ENCODE measurements at regions not wholly inside any gene's neighbourhood (a gene's known extent, or its start where the extent isn't known, plus 50 kb on each side); places are given as distances from the start of the nearest gene placed in this dataset.

DNA sequence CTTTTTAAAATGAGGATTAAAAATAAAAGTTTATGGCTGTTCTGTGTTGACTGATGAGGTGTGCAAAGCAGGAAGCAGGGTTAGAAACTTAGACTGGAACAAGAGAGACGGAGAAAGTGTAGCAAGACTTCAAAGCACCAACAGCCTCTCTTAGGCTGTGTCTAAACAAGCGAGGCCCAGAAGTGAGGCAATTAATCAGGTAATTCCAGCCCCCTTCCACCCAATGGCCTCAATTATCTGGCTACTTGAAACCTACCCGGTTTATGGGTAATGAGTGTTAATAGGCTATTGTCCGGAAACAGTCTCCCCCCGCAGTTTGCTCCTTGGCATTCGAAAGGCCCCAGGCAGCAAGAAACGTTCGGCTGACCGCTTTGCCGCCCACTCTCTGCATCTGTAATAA lies 171.7 kb upstream of the MYCN start:
- Histone ChIP-seq H3K36me3 (ENCODE audit: control insufficient read depth, insufficient read depth, low read length) (no peaks in the 10 kb centered on the region), H3K9me3 (ENCODE audit: control insufficient read depth, low read length) (no peaks in the 10 kb centered on the region), H3K4me1 (ENCODE audit: control insufficient read depth, insufficient read depth, low read length, poor library complexity, severe bottlenecking) (peaks cover 11% of the 10 kb centered on the region), H3K4me3 (ENCODE audit: extremely low read depth, insufficient read depth, low read length, poor library complexity, severe bottlenecking) (no peak overlapping the region), H3K27ac (ENCODE audit: low read depth, low read length, severe bottlenecking) (no peak overlapping the region)
- WGBS, 2 experiments (ENCODE audit: insufficient coverage in 2 of 2): 50 to 62% methylated on average over 3 to 8 of the region's 10 CpGs

DNA sequence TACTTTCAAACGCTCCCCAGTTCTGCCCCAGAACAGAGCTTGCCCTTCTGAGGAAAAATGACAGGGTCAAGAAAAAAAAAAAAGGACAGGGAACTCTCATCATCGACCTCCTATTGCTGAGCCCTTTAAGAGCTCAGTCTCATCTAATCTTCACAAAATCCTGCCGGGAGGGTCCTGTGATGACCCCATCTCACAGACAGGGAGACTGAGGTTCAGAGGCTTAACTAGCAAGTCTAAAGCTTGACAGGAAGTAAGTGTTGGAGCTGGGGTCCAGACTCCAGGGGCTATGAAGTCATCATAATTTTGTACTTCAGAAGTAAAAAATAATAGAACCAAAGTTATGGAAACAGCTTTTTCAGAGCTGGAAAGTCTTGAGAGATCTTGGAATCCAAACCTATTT lies 171.1 kb upstream of the MYCN start:
- Histone ChIP-seq H3K36me3 (ENCODE audit: control insufficient read depth, insufficient read depth, low read length) (no peaks in the 10 kb centered on the region), H3K4me1 (ENCODE audit: control insufficient read depth, insufficient read depth, low read length, poor library complexity, severe bottlenecking) (peaks cover 11% of the 10 kb centered on the region), H3K9me3 (ENCODE audit: control insufficient read depth, low read length) (no peaks in the 10 kb centered on the region), H3K27ac (ENCODE audit: low read depth, low read length, severe bottlenecking) (no peak overlapping the region), H3K4me3 (ENCODE audit: extremely low read depth, insufficient read depth, low read length, poor library complexity, severe bottlenecking) (no peak overlapping the region)
- 100% methylated on average over 1 of the region's 3 CpGs; no CpG with 5 or more reads in 1 of the 2 experiments for WGBS, 2 experiments (ENCODE audit: insufficient coverage in 2 of 2)

DNA sequence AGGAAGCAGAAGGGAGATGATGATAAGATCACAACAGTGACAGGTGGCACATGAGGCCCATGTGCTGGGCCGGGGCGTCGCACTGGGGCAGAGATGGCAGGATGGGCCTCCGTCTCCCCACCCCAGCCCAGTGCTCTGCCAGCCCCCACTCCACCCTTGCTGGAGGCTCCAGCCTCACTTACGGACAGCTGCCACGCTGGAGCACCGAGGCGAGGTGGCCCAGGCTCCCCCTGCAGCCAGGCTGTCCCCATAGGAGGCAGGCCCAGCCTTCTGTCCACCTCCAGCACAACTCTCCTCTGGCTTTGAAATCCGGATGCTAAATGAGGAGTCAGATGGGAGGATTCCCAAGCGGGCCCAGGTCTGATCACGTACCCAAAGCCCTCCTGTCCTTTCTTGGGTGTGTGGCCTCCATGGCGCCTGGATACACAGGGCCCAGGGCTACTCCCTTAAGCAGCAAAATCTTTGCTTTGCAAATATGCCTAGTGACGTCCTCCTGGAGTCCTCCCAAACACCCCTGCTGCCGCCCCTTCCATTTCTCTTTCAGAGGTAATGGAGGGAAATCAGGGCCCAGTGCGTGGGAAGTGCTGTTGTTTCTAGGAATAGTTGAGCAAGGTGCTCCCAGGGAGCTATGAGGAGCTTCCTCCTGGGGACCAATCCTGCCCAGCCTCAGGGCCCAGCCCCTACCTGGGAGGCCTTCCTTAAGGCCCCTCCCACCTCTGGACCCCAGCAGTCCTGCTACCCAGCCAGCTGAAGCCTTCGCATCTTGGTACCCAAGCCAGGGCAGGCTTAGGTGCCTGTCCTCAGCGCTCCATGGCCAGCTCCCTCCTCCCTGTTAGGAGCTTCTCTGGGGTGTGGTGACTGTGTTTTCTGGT lies 170.4 kb upstream of the MYCN start:
- Histone ChIP-seq H3K9me3 (ENCODE audit: control insufficient read depth, low read length) (no peaks in the 10 kb centered on the region), H3K4me3 (ENCODE audit: extremely low read depth, insufficient read depth, low read length, poor library complexity, severe bottlenecking) (no peak overlapping the region)

DNA sequence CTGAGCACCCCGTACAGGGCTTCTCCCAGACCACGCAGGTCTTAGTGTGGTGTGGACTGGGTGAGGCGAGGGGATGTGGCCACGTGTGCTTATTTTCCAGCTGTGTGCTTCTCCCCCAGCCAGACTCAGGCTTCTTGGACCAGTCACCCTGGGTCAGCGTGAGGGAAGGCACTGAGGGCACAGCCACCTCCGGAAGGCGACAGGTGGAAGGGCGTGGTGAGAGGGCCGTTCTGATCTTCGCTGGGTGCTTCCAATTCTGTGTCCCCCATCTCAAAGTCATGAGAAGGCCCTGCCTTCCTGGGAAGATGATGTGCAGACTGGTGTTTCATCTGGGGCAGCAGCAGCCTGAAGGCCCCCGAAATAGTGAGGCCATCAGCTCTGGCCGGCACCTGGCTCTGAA lies 169.7 kb upstream of the MYCN start:
- WGBS, 2 experiments (ENCODE audit: insufficient coverage in 2 of 2): 85 to 91% methylated on average over 9 to 10 of the region's 12 CpGs
- Histone ChIP-seq H3K36me3 (ENCODE audit: control insufficient read depth, insufficient read depth, low read length) (no peaks in the 10 kb centered on the region), H3K4me1 (ENCODE audit: control insufficient read depth, insufficient read depth, low read length, poor library complexity, severe bottlenecking) (peaks cover 11% of the 10 kb centered on the region), H3K4me3 (ENCODE audit: extremely low read depth, insufficient read depth, low read length, poor library complexity, severe bottlenecking) (no peak overlapping the region), H3K27ac (ENCODE audit: low read depth, low read length, severe bottlenecking) (no peak overlapping the region), H3K9me3 (ENCODE audit: control insufficient read depth, low read length) (no peaks in the 10 kb centered on the region)

More for the DNA sequence above, 170.4 kb upstream of the MYCN start:
- no peaks in the 10 kb centered on the region for H3K36me3 ChIP-seq (ENCODE audit: control insufficient read depth, insufficient read depth, low read length)
- 90 to 93% methylated on average over 13 of the region's 17 CpGs for WGBS, 2 experiments (ENCODE audit: insufficient coverage in 2 of 2)
- H3K27ac ChIP-seq (ENCODE audit: low read depth, low read length, severe bottlenecking): no peak overlapping the region
- peaks cover 11% of the 10 kb centered on the region for H3K4me1 ChIP-seq (ENCODE audit: control insufficient read depth, insufficient read depth, low read length, poor library complexity, severe bottlenecking)

DNA sequence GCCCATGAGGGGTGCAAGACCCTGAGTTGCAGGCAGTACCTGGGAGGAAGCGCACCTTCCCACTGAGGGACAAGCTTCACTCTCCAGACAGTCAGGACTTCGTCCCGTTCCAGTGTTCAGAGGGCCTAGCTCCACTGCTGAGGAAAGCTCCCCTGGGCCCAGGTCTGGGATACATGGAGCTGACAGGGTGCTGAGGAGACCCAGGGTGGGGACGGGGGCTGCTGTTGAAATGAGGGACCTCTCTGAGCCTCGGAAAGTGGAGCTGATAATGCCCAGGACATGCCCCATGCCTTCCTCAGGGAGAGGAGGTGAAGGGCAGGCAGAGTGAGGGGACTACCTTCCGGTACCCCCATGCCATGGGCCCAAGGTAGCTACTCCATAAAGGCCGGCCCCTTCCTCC lies 169.2 kb upstream of the MYCN start:
- peaks cover 11% of the 10 kb centered on the region for H3K4me1 ChIP-seq (ENCODE audit: control insufficient read depth, insufficient read depth, low read length, poor library complexity, severe bottlenecking)
- WGBS, 2 experiments (ENCODE audit: insufficient coverage in 2 of 2): 87 to 96% methylated on average over 5 of the region's 7 CpGs

DNA sequence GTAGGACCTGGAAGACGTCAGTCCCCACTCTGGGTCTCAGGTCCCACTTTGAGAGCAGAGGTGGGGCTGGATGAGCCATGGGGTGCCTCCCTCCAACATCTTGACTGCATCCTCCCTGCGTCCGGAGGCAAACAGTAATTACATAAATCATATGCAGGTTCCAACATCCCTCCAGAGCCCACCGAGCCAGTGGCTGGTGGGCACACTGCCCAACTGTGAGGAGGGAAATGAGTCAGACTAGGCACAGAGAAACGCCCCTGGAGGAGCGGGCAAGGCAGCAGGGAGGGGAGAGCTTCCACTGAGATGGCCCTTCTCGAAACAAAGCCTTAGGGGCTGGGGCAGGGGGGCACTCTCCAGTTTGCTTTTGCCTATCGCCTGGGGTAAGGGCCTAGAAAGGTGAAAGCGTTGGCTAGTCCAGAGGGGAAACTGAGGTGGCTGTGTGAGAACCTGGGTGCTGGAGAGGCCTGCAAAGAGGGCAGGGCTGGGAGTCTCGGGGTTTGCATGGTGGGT lies 168.2 kb upstream of the MYCN start:
- WGBS, 2 experiments (ENCODE audit: insufficient coverage in 2 of 2): 81 to 91% methylated on average over 8 to 9 of the region's 10 CpGs

More for the DNA sequence above, 169.2 kb upstream of the MYCN start:
- Histone ChIP-seq H3K9me3 (ENCODE audit: control insufficient read depth, low read length) (no peaks in the 10 kb centered on the region), H3K27ac (ENCODE audit: low read depth, low read length, severe bottlenecking) (no peak overlapping the region), H3K36me3 (ENCODE audit: control insufficient read depth, insufficient read depth, low read length) (no peaks in the 10 kb centered on the region), H3K4me3 (ENCODE audit: extremely low read depth, insufficient read depth, low read length, poor library complexity, severe bottlenecking) (no peak overlapping the region)

DNA sequence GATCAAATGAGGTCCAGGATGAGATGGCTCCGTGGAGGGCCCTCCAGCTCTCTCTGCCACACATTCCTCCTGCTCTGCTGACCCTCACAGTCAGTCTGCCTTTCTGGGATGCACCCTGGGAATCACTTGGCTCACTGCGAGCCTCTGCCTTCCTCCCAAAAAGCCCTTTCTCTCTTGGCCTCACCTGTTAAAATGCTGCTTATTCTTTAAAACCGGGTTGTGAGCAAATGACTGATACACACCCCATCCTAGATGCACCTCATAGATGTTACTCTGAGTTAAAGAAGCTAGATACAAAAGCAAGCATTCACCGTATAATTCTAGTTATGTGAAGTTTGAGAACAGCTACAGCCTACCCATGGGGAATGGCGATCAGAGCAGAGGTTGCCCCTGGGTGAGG lies 167.7 kb upstream of the MYCN start:
- Histone ChIP-seq H3K9me3 (ENCODE audit: control insufficient read depth, low read length) (no peaks in the 10 kb centered on the region), H3K36me3 (ENCODE audit: control insufficient read depth, insufficient read depth, low read length) (no peaks in the 10 kb centered on the region), H3K4me3 (ENCODE audit: extremely low read depth, insufficient read depth, low read length, poor library complexity, severe bottlenecking) (no peak overlapping the region), H3K27ac (ENCODE audit: low read depth, low read length, severe bottlenecking) (no peak overlapping the region), H3K4me1 (ENCODE audit: control insufficient read depth, insufficient read depth, low read length, poor library complexity, severe bottlenecking) (peaks cover 13% of the 10 kb centered on the region)
- 76 to 81% methylated on average over 2 to 3 of the region's 5 CpGs for WGBS, 2 experiments (ENCODE audit: insufficient coverage in 2 of 2)

More for the DNA sequence above, 168.2 kb upstream of the MYCN start:
- Histone ChIP-seq H3K4me1 (ENCODE audit: control insufficient read depth, insufficient read depth, low read length, poor library complexity, severe bottlenecking) (peaks cover 13% of the 10 kb centered on the region), H3K9me3 (ENCODE audit: control insufficient read depth, low read length) (no peaks in the 10 kb centered on the region), H3K4me3 (ENCODE audit: extremely low read depth, insufficient read depth, low read length, poor library complexity, severe bottlenecking) (no peak overlapping the region), H3K36me3 (ENCODE audit: control insufficient read depth, insufficient read depth, low read length) (no peaks in the 10 kb centered on the region), H3K27ac (ENCODE audit: low read depth, low read length, severe bottlenecking) (no peak overlapping the region)

DNA sequence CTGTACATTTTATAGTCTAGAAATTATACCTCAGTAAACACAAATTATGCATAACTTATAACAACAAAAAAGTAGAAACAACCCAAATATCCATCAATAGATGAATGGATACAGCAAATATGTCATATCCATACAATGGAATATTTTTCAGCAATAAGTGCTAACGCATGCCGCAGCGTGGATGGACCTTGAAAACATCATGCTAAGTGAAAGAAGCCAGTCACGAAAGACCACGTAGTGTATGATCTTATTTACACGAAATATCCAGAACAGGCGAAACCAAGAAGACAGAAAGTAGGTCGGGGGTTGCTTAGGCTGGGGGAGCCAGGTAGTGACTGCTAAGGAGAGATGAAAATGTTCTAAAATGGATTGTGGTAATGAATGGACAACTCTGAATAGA lies 167.1 kb upstream of the MYCN start:
- Histone ChIP-seq H3K27ac (ENCODE audit: low read depth, low read length, severe bottlenecking) (no peak overlapping the region), H3K36me3 (ENCODE audit: control insufficient read depth, insufficient read depth, low read length) (no peaks in the 10 kb centered on the region), H3K9me3 (ENCODE audit: control insufficient read depth, low read length) (no peaks in the 10 kb centered on the region), H3K4me1 (ENCODE audit: control insufficient read depth, insufficient read depth, low read length, poor library complexity, severe bottlenecking) (peaks cover 8% of the 10 kb centered on the region), H3K4me3 (ENCODE audit: extremely low read depth, insufficient read depth, low read length, poor library complexity, severe bottlenecking) (no peak overlapping the region)
- WGBS, 2 experiments (ENCODE audit: insufficient coverage in 2 of 2): 95 to 99% methylated on average over 7 to 8 of the region's 8 CpGs

DNA sequence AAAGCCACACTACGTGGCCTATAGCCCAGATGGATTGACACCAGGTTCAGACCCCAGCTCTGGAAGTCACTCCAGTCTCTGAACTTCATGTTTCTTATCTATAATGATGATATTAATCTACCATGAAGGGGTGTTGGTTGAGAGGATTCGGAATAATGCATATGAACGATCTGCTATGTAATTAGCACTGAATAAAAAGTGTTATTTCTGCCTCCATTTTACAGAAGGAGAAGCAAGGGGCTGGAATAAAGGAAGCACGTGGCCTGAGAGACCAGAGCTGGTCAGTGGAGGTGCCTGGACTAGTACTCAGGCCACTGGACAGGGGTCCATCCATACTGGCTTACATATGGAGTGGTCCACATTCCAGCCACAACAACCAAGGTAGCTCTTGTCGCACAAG lies 166.5 kb upstream of the MYCN start:
- H3K9me3 ChIP-seq (ENCODE audit: control insufficient read depth, low read length): no peaks in the 10 kb centered on the region
- H3K4me1 ChIP-seq (ENCODE audit: control insufficient read depth, insufficient read depth, low read length, poor library complexity, severe bottlenecking): peaks cover 2% of the 10 kb centered on the region
- H3K36me3 ChIP-seq (ENCODE audit: control insufficient read depth, insufficient read depth, low read length): no peaks in the 10 kb centered on the region
- no peak overlapping the region for H3K27ac ChIP-seq (ENCODE audit: low read depth, low read length, severe bottlenecking)
- H3K4me3 ChIP-seq (ENCODE audit: extremely low read depth, insufficient read depth, low read length, poor library complexity, severe bottlenecking): no peak overlapping the region
- WGBS, 2 experiments (ENCODE audit: insufficient coverage in 2 of 2): 87 to 90% methylated on average over 2 of the region's 5 CpGs

DNA sequence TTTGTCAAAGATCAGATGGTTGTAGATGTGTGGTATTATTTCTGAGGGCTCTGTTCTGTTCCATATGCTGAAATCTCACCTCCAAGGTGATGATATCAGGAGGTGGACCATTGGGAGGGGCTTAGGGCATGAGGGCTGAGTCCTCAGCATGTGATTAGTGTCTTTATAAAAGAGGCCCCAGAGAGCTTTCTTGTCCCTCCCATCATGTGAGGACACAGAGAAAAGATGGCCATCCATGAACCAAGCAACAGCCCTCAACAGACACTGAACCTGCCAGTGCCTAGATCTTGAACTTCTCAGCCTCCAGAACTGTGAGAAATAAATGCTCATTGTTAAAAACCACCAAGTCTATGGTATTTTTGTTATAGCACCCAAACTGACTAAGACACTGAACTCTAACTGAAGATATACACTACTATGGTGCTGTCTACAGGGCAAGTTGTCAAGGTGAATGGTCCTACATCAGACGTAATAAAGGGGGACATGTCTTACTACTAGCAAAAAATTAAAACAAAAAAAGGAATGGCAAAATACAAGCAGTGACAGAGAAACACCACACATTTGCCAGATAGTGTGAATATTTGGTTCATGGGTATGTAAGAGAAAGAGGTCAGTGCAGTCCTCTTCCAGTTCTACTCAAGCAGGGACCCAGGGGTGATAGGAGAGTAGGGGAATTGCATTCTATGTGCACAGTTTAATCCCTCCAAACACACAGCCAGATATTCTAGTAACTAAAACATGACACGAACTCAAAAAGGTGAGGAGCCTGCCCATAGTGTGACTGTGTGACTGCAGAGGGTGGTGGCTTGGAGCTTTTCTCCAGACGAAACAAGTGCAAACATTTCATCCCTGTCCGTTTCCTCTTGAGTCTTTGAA lies 164.4 kb upstream of the MYCN start:
- peaks cover 2% of the 10 kb centered on the region for H3K4me1 ChIP-seq (ENCODE audit: control insufficient read depth, insufficient read depth, low read length, poor library complexity, severe bottlenecking)
- no peaks in the 10 kb centered on the region for H3K9me3 ChIP-seq (ENCODE audit: control insufficient read depth, low read length)
- H3K27ac ChIP-seq (ENCODE audit: low read depth, low read length, severe bottlenecking): no peak overlapping the region
- WGBS, 2 experiments (ENCODE audit: insufficient coverage in 2 of 2): 95 to 100% methylated on average over 2 to 3 of the region's 4 CpGs
- H3K36me3 ChIP-seq (ENCODE audit: control insufficient read depth, insufficient read depth, low read length): no peaks in the 10 kb centered on the region
- H3K4me3 ChIP-seq (ENCODE audit: extremely low read depth, insufficient read depth, low read length, poor library complexity, severe bottlenecking): no peak overlapping the region

Measured in mesodermal cell (in vitro differentiated cells).